DMS79 treated with DMSO at 0.1 percent for 48 hours (cell line): ENCODE measurements at regions not wholly inside any gene's neighbourhood (a gene's known extent, or its start where the extent isn't known, plus 50 kb on each side); places are given as distances from the start of the nearest gene placed in this dataset.
"Not testable (repeated sequence)": the region's sequence is repeated elsewhere in the genome, so short reads cannot be mapped to it uniquely, and the experiment has no call there.

Experiments
- DNase-seq: peaks from one replicate; lab custom pipeline; 2025; lab: John Stamatoyannopoulos, UW

DNA sequence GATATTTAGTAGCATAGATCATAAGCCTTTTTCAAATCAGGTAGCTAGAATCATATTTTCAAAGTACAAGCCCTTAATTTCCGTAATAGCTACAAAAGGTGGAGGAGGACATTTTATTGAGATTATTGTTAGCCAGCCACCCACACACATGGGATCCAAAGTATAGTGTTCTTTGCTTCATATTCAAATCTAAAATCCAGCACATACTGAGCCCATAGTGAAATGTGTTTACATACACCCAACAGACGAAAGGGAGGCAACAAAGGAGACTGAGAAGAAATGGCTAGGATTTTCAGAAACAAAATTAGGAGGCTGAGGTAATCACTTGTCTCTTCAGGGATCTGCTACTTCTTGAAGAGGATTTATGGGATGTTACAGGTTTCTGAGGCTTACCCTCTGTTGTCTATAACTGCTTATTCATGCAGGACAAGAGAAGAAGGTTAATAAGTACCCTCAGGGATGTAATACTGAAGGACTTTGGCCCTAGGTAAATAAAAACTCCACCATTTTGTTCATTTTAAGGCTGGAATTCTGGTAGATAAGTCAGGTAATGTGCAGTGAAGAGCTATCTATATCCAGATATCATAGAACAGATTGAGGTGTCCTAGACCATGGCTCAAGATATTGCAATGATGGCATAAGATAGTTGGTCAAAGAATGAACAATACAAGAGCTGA is 182.1 kb downstream of the SPDYE17 start:
- not testable (repeated sequence) for DNase-seq

DNA sequence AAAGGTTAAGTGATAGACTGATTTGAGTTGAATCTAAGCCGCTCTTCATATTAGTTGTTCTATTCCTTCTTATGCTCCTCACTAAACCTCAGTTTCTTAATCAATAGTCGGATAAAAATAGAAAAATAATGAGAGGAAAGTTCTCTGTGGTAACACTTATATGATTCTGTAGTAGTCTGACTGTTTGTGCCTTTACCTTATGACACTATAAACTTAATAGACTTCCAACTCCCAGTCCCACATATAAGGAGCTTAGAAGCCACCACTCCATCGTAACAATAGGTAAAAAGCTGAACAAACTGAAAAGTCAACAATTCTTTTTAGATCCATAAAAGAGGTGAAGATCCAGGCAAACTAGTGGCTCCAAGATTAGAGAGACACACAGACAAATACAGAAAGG is 192.3 kb downstream of the SPDYE17 start:
- DNase-seq = not testable (repeated sequence)

DNA sequence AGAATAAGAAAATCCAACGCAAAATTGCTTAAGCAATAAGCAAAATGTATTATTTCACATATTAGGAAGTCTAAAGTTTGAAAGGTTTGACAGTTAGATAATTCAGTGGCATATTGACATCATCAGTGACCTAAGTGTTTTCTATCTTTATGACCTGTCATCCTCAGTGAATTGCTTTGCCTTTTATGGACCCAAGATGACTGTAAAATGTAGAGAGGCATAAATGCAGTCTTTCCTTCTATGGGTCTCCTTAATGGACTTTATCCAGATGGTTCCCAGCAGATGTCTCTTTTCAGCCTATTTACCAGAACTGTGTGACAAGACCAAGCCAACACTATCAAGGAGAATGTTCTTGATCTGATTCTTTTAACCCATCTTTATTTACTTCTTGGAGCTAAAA is 192.9 kb downstream of the SPDYE17 start:
- not testable (repeated sequence) for DNase-seq

DNA sequence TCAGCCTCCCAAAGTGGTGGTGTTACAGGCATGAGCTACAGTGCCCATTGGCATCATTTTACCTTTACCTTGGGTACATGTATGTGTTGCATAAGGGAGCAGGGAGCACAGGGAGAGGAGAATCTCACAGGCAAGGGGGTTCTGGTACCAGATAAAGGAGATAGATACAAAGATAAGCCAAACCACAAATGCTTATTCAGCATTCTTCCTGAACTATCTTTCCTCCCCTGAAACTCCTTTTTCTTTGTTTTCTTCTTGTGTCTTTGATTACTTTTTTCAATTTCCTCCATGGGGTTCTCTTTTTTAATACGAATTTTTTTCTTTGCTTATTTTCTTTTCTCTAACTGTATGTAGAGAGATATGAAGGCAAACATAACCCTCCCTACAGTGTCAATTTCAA is 193.8 kb downstream of the SPDYE17 start:
- DNase-seq = not testable (repeated sequence)

DNA sequence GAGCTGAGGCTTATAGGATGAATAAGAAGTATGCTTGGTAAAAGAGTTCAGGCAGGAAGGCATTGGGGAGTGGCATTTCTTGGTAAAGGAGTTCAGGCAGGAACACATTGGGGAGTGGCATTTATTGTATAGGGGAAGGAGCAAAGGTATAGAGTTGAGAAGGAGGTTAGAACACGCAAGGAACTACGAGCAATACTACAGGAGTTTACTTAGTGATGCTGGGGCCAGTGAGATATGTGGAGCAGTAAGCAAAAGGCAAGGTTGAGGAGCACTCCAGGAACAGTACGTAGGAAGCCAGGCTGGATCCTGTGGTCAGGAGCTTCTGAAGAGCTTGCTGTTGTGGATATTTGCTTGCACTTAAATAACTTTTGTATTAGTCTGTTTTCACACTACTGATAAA is 202.2 kb upstream of the POMZP3 start:
- not testable (repeated sequence) for DNase-seq

DNA sequence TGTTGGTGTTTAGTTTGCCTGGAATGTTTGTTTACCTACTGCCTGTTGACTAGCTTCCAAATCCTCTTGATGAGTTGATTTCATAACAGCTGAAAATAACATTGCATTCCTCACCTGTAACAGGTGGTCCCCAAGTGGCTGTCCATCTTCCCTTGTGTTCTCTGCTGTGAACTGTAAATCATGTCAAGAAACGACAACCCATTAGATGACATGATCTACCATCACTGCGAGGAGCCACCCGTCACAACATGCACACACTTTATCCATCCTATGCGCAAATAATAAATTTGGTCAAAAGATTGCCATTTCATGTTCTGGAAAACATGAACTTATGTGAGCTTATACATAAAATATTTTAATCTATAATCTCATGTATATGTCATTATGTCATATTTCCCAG is 199.1 kb upstream of the POMZP3 start:
- not testable (repeated sequence) for DNase-seq

DNA sequence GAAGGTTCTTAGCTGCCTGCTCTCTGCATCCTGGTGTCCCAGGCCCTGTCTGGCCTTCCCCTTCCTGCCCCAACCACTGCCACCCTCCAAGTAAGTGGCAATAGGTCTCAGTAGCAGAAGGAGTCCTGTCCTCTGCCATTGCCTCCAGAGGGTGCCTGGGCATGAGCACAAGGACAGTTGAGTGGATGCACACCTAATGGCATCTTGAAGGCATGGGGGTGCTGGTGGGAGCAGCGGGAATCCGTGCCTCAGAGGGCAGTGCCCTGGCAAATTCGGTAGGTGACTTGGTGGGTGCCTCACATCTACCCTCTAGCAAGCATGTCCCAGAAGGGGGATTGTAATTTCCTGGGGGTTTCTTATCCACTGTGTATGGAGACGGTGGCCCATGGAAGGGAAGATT is 182.8 kb upstream of the POMZP3 start:
- DNase-seq = not testable (repeated sequence)

DNA sequence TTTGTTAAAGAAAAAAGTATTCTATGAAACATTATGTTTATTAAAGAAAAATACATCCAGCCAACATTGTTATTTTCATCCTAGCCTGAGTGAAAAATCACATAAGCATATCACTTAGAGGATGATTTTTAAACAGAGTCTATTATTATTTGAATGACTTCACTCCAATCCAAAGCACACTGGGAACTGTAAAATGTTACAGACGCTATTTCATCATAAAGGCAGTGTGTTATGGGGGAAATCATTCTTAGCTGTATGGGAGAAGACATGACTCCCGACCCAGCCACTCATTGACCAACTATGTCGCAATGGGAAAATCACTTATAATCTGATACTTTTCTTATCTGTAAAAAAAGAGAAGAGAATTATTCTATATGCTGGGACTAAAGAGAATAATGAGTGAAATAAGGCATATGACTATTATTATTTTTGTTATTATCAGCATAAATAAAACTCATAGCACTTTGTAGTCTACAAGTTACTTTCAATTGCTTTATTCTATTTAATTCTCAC is 180.6 kb upstream of the POMZP3 start:
- not testable (repeated sequence) for DNase-seq

DNA sequence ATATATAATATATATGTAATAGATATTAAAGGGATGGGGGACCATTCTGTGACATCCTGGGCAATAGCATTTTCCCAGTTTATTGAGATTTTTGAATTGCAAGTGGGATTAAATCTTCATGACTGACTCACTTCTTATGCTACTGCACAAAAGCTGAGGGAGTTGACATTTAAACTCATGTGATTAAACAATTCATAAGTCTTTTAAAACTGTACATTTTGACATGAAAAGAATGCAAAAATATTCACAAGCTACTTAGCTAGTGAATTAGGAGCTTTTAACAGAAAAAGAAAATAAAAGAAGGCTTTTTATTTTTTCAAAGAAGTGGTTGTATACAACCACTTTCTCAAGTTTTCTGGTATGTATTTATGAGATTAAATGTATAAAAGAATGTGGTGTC is 179.4 kb upstream of the POMZP3 start:
- DNase-seq = not testable (repeated sequence)

DNA sequence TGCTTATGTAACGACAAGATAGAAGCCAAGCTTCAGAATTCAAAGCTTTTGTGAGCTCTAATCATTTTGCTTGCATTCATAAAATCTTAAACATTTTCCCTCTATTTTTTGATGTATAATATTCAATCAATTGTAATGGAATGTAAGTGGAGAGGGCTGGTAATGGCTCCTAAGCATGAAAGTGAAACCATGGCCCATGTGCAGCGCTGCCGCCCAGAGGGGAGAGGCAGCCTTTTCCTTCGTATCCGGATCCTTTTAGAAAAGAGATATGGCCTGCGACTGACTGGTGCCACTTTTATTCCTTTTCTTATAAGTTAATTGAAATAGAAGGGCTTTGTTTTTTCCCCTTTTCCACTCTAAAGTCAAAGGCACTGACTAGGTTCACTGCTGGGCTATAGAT is 178.9 kb upstream of the POMZP3 start:
- DNase-seq = not testable (repeated sequence)

DNA sequence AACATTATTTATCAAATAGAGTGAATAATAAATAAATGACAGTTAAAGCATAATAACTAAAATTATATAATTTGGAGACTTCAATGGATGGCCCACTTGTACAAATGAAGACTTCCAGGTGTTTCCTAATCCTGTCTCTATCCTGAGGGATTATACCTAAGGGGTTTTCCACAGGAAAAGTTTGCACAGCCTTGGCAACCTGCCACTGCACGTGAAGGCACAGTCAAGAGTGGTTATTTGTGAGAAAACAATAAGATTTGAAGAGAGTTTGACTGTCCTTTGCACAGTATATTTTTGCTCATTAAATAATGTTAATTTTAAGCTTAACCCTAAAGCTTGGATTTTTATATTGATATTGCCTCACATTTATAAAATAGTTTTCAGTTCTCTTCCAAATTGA is 178.2 kb upstream of the POMZP3 start:
- not testable (repeated sequence) for DNase-seq

DNA sequence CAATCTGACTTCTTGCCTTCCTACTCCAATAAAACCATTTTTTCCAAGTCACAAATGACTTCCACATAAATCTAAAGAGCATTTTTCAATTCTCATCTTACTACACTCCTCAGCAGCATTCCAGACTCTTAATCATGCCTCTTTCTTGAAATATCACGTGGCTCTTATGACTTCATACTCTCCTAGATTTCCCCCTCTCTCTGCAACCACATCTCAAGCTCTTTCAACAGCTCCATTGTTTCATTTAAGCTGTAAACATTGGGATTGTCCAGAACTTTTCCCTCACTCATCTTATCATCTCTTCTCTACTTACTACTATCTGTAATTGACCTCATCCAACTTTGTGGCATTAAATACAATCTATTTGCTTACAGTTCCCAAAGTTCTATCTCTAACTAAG is 170.6 kb upstream of the POMZP3 start:
- DNase-seq = not testable (repeated sequence)

DNA sequence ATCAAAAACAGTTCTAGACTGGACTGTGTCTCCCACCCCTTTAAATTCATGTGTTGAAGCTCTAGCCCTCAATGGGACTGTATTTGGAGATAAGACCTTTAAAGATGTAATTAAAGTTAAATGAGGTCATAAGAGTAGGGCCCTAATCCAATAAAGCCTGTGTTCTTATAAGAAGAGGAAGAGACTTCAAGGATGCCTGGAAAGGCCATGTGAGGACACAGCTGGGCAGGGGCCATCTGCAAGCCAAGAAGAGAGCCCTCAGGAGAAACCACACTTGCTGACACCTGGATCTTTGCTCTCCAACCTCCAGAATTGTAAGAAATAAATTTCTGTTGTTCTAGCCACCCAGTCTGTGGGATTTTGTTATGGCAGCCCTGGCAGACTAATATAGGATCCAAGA is 153.6 kb upstream of the POMZP3 start:
- peak; percentile 3 for DNase-seq

DNA sequence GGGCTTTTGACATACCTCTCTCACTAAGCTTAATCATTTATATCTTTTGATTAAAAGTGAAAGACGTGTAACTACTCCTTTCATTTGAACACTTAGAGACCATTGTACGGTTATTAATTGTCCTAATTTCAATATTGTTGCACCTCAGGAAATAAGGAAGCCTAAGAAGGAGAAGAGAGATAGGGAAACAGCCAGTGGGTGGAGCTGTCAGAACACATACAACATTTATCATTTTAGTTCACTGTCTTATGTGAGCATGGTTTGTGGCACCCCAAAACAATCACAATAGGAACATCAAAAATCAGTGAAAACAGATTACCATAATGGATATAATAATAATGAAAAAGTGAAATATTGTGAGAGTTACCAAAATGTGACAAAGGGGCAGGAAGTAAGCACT is 147.2 kb upstream of the POMZP3 start:
- DNase-seq = not testable (repeated sequence)

DNA sequence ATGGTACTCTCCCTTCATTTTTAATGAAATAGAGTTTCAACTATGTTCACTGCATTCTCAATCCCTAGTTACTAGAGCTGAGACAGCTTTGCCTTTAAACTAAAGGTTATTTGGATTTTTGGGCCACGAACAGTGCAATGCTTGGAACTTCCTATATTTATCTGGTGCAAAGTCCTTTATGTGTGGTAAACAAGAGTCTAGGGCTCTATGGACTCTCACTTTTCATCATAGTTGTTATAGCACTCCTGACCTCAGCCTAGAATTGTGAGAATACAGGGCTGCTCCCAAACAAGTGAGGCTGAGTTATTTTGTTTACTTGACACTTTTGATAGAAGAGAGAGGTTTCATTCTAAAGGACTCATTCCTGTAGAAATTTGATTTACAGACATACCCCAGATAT is 144.9 kb upstream of the POMZP3 start:
- not testable (repeated sequence) for DNase-seq

DNA sequence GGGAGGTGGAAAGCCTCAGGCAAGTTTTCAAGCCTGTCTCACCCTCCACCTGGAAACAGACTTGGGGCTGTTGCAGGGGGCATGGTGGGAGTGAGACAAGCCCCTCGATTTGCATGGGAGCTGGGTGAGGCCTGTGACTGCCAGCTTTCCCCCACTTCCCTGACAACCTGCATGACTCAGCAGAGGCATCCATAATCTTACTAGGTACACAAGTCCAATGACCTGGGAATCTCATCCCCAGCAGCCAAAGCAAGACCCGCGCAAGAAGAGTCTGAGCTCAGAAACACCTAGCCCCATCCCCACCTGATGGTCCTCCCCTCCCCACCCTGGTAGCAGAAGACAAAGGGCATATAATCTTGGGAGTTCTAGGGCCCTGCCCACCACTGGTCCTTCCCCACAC is 136.9 kb upstream of the POMZP3 start:
- DNase-seq = not testable (repeated sequence)

DNA sequence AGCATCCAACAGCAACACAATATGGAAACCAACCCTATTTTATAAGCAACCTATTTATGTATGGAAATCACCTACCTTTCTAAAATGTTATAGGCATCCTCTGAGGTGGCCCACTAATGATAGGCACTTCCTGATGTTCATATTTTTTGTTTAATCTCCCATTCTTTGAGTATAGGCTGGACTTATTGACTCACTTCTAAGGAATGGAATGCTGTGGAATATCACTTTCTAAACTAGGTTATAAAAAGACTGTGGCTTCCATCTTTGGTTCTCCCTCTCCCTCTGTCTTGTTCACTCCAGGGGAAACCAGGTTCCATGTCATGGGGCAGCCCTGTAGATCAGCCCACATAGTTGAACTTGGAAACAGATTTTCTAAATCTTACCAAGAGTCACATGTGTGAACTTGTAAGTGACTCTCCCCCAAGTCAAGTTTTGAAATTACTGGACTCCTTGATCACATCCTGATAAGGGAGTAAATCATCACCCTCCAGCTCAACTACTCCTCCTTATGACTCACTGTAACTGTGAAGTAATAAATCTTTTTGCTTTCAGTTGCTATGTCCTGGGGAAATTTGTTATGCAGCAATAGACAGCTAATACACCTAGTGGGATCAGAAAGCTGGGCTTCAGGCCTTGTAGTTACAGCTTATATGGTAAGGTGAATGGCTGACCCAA is 133.6 kb upstream of the POMZP3 start:
- DNase-seq = not testable (repeated sequence)

DNA sequence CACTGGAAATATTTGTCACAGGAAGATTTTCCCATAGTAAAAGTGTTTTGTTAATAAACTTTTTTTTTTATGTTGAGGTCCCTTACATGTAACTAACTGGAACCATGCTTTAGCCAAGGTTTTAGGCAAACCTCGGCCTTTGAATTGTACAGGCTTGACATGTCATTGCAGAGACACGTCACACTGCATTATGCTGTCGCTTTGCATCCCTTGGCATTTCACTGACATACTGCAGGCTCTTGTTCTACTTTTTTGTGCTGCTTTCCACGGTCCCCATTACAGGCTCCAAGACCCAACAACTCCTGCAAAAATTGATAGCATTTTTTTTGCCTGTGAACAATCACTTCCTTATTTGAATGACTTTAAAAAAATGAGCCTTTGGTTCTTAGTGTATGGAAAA is 112.5 kb upstream of the POMZP3 start:
- not testable (repeated sequence) for DNase-seq

DNA sequence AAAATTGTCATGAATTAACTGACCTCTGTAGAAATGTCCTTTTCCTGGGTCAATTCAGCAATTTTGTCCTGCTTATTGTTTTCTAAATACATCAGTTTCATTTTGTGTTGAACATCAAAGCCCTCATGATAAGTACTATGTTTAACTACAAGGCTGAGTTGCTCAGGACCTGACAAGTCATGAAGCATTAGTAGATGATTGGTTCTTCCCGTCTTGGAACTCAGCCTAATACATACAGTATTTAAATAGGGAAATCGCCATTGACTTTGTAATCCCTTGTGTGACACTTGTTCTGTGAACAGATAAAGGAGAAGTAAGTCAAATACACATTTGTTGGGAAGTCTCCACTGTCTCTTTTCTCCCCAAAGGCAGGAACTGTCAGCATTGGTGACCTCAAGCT is 109.6 kb upstream of the POMZP3 start:
- DNase-seq = peak; percentile 13

DNA sequence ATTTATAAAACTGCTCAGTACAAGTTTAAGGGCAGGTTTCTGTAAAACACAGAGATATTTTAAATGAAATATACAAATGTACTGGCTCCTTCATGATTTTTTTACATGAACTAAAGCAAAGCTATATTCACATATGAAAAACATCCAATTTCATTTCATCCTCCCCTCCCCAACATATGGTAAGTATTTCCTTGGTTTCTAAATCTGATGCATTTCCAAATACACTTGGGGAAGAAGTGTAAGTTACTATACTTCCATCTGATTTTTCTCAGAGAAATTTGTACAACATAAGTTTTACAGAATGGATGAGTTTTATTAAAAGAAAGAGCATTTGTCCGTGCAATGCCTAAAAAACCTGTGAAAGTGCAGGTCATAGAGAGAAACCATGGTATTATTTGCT is 109.0 kb upstream of the POMZP3 start:
- not testable (repeated sequence) for DNase-seq

DNA sequence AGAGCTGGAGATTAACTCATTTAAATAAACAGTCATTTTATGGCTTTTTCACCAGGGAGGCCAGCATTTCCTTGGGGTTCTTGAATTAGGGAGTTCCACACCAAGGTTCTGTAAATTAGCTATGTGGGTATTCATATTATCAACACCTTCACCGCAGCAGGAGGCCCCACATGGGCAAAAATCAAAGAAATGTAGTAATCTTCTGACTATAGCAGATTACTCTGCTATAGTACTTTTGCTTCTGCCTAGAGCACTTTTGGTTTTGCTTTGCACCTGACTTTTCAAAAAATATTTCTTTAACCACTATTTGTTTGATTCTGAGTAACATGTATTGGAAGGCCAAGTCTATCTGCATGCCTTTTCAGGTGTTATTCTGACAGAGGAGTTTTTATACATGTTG is 108.6 kb upstream of the POMZP3 start:
- not testable (repeated sequence) for DNase-seq

DNA sequence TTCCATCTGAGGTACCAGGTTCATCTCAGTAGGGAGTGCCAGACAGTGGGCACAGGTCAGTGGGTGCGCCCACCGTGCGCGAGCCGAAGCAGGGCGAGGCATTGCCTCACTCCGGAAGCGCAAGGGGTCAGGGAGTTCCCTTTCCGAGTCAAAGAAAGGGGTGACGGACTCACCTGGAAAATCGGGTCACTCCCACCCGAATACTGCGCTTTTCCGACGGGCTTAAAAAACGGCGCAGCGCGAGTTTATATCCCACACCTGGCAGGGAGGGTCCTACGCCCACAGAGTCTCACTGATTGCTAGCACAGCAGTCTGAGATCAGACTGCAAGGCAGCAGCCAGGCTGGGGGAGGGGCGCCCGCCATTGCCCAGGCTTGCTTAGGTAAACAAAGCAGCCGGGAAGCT is 101.5 kb upstream of the POMZP3 start:
- not testable (repeated sequence) for DNase-seq

DNA sequence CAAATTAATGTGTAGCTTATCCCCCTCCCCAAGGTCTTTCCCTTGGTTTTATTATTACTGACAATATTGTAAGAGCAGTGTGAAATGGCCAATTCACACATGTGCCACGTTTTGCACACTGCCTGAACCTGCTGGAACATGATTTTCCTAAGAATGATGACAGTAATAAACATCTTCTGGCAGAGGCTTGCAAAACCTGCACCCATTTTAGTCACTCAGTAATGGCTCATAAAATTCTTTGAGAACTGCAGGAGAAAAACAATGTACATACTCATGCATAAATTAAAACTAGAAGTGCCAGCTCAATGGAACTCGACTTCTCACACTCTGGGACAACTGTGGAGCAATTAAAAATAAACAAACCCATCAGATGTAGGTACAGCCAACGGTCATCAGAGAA is 96.8 kb upstream of the POMZP3 start:
- not testable (repeated sequence) for DNase-seq
